Ovary (tissue), 7 donors: ENCODE measurements at regions not wholly inside any gene's neighbourhood (a gene's known extent, or its start where the extent isn't known, plus 50 kb on each side); places are given as distances from the start of the nearest gene placed in this dataset.

ENCODE experiments used
- DNase-seq, 5 donors: peaks; one replicate each; pipeline ENCODE4 v3.0.0-alpha.2; 2019 to 2020
- H3K27ac ChIP-seq, 2 donors: fragments of 200-600 bp; one replicate each; pipeline versions ENCODE4 v1.5.1 to v1.8.0; 2019 to 2022
- H3K27me3 ChIP-seq: fragments of 200-600 bp; one replicate; pipeline ENCODE4 v1.8.0; 2022
- H3K36me3 ChIP-seq: fragments of 200-600 bp; sonication (generic); one replicate; pipeline ENCODE4 v1.5.1; 2019
- H3K4me1 ChIP-seq: one replicate; pipeline ENCODE4 v1.8.1; 2013; ENCODE audit warnings: mild to moderate bottlenecking, moderate library complexity; ENCODE audit not compliant: insufficient read depth
- H3K4me3 ChIP-seq: fragments of 200-600 bp; sonication (generic); one replicate; pipeline ENCODE4 v1.5.1; 2017
- H3K9me3 ChIP-seq, 2 donors: fragments of 200-600 bp in 1 of 2; sonication (generic) in 1 of 2; one replicate each; pipeline versions ENCODE4 v1.5.1 to v1.8.1; 2013 to 2019; ENCODE audit warnings: mild to moderate bottlenecking in 1 of 2, moderate library complexity in 1 of 2
- EP300 ChIP-seq: sonication (generic); formaldehyde crosslinking; IDR thresholded peaks from one replicate; pipeline ENCODE4 v1.6.1; 2017; ENCODE audit warnings: antibody characterized with exemption
- POLR2A ChIP-seq: fragments of 450-650 bp; IDR thresholded peaks from one replicate; pipeline ENCODE4 v1.6.1; 2017; ENCODE audit warnings: antibody characterized with exemption, mild to moderate bottlenecking, moderate library complexity
- WGBS, 3 donors: extraction: QIAGEN DNeasy Blood & Tissue Kit in 1 of 3; methylation state at CpG; one replicate each; pipeline versions ENCODE4 v1.1.5 to v1.1.7; 2013 to 2017; 5-methylcytosine and 5-hydroxymethylcytosine counted together
- intact Hi-C, 4 donors: fragments of 100-400 bp; cut with DNase I; formaldehyde crosslinking; loops; one replicate each; pipeline versions ENCODE4 v1.11.0 to v1.15.1; 2022 to 2023
- TF ChIP-seq, protein P1 (sequence below), 3 donors: fragments of 450-650 bp in 2 of 3; fragments of 200-600 bp in 1 of 3; IDR thresholded peaks; one replicate each; pipeline versions ENCODE4 v1.5.1 to v1.8.0; 2016 to 2022; ENCODE audit warnings: antibody characterized with exemption in 3 of 3, mild to moderate bottlenecking in 1 of 3
- donor health status: DM: no; HTN: no; CAD: no; lungs with moderate emphysema.
- donor health status: DM: no; HTN: no; CAD: no.
- donor health status: Bipolar disorder and iron deficiency.
- donor health status: DM: no; HTN: no; CAD: no.
- donor health status: DM: yes; HTN: yes; CAD: no.

DNA sequence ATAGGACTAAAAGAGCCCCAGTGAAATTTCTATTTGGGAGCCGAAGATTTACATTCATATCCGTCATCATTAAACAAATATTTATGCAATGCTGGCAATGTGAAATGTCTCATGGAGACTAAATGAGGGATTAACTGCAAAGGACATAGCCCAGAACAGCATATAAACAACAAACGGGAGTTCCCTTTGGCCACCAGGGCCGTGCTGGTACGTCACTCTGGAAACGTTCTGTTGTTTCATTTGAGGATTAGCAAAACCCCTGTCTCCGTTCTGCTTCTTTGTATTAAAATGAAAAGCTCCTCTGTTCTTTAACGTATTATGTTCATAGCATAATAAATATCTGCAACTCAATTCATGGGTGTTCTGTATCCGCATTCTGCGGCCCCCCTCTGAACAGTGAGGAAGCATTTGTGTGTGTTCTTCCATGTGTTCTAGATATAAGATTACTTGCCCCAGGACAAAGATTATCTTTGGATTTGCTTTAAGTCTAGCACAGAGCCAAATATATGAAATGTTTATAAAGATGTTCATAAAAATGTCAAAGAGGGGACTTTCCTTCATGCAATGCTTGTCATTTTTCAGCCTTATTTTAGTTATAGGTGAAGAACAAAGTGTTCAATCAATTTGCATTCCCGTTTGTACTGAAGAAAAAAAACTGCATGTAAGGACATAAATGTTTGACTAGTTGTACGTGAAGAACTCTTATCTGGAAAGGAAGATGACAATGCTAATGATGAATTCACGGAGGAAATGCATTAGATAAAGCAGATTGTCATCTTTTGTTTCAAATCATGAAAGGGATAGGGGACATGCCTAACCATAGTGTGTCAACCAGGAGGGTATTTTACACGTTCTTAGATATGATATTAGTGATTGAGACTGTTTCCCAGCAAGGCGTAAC, 90.0 kb upstream of the TNFAIP3 start:
- peaks cover 3% of the 10 kb centered on the region for H3K4me1 ChIP-seq
- H3K36me3 ChIP-seq: no peaks in the 10 kb centered on the region
- intact Hi-C loops: loop anchor here in 1 of 4 donors (2.0 kb wide), 1 partner anchor 60 kb away; no protein-coding TSS in a partner anchor
- H3K4me3 ChIP-seq: no peak overlapping the region
- no peaks in the 10 kb centered on the region for H3K9me3 ChIP-seq
- H3K27ac ChIP-seq: no peak overlapping the region
- no peak for TF ChIP-seq EP300
- TF ChIP-seq POLR2A: no peak
- TF ChIP-seq, protein P1, sequence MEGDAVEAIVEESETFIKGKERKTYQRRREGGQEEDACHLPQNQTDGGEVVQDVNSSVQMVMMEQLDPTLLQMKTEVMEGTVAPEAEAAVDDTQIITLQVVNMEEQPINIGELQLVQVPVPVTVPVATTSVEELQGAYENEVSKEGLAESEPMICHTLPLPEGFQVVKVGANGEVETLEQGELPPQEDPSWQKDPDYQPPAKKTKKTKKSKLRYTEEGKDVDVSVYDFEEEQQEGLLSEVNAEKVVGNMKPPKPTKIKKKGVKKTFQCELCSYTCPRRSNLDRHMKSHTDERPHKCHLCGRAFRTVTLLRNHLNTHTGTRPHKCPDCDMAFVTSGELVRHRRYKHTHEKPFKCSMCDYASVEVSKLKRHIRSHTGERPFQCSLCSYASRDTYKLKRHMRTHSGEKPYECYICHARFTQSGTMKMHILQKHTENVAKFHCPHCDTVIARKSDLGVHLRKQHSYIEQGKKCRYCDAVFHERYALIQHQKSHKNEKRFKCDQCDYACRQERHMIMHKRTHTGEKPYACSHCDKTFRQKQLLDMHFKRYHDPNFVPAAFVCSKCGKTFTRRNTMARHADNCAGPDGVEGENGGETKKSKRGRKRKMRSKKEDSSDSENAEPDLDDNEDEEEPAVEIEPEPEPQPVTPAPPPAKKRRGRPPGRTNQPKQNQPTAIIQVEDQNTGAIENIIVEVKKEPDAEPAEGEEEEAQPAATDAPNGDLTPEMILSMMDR (IDR thresholded peaks at IDR 0.05): no peak
- 74 to 78% (median 78%) methylated on average over 15 of the region's 15 CpGs for WGBS, 3 donors
- DNase-seq: no peak
- H3K27me3 ChIP-seq: no peaks in the 10 kb centered on the region

DNA sequence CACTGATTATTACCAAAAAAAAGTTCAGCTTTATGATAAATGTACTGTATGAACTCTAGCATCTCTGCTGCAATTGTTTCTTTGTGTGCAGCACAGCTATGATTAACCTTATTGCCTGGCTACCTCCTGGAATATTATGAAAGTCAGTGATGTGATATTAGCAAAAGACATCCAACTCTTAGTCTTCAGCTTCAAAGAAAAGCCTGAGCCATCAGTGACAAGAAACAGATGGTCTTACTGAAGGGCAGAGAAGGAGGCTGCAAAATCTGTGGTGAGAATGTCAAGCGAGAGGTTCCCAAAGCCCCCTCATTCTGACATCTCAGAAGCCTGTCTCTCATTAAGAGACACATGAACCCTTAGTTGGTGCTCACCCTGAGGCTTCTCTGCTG, 89.4 kb upstream of the TNFAIP3 start:
- 60 to 83% (median 81%) methylated on average over 1 of the region's 1 CpG for WGBS, 3 donors
- Histone ChIP-seq H3K9me3 (no peaks in the 10 kb centered on the region), H3K36me3 (no peaks in the 10 kb centered on the region), H3K27ac (no peak overlapping the region), H3K4me3 (no peak overlapping the region), H3K27me3 (no peaks in the 10 kb centered on the region), H3K4me1 (peaks cover 3% of the 10 kb centered on the region)
- TF ChIP-seq, protein P1 (IDR thresholded peaks at IDR 0.05): no peak
- TF ChIP-seq POLR2A: no peak
- TF ChIP-seq EP300: no peak
- DNase-seq: no peak
- intact Hi-C loops: loop anchor here in 1 of 4 donors (2.0 kb wide), 1 partner anchor 61 kb away; no protein-coding TSS in a partner anchor

GRCh38 chr6:137779982-137780381, 87.1 kb upstream of the TNFAIP3 start:
- peak overlapping the region in 1 of 2 donors; percentile 13 for H3K27ac ChIP-seq
- 88 to 92% (median 89%) methylated on average over 3 of the region's 3 CpGs for WGBS, 3 donors

DNA sequence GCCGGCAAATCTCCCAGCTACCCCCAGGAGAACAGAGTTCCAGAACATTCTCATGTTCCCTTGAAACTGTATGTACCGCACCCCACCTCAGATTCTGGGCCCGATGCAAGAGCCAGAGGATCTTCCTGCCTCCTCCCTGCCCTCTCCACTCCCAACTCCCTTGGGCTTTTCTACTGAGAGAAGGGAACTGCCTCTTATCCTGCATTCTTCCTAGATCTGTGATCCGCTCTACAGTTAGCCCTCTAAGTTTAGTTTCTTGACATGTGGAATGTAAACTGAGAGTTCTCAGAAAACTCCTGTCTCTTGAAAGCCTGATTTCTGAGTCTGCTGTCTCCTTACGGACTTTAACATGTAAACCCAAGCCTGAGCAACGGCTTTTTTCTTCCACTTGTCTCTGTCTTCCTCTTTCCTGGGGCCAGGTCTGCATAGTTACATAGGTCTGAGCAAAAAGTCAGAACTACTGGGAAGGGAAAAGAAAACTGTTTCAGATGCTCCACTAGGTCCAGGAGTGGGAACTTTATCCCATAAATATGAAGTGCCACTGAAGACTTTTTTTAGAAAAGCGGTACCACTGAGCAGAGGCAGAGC, 86.5 kb upstream of the TNFAIP3 start:
- peaks cover 3% of the 10 kb centered on the region for H3K4me1 ChIP-seq
- H3K27ac ChIP-seq: peak overlapping the region in 1 of 2 donors; percentile 13
- 19 to 33% (median 31%) methylated on average over 7 of the region's 7 CpGs for WGBS, 3 donors
- H3K4me3 ChIP-seq: no peak overlapping the region
- DNase-seq: peak in 3 of 5 donors; percentile 20 to 49 (median 27)
- TF ChIP-seq EP300: no peak
- TF ChIP-seq, protein P1 (IDR thresholded peaks at IDR 0.05): no peak
- no peak for TF ChIP-seq POLR2A
- no peaks in the 10 kb centered on the region for H3K9me3 ChIP-seq
- intact Hi-C loops: no loop called here
- H3K27me3 ChIP-seq: no peaks in the 10 kb centered on the region
- no peaks in the 10 kb centered on the region for H3K36me3 ChIP-seq

More at GRCh38 chr6:137779982-137780381, 87.1 kb upstream of the TNFAIP3 start:
- DNase-seq: no peak
- no peaks in the 10 kb centered on the region for H3K9me3 ChIP-seq
- no peaks in the 10 kb centered on the region for H3K36me3 ChIP-seq
- TF ChIP-seq EP300 (no peak), POLR2A (no peak)
- TF ChIP-seq, protein P1 (IDR thresholded peaks at IDR 0.05): no peak
- H3K4me1 ChIP-seq: peaks cover 3% of the 10 kb centered on the region
- intact Hi-C loops: no loop called here
- H3K4me3 ChIP-seq: no peak overlapping the region
- no peaks in the 10 kb centered on the region for H3K27me3 ChIP-seq
